ENCODE measurements at regions not wholly inside any gene's neighbourhood (a gene's known extent, or its start where the extent isn't known, plus 50 kb on each side); places are given as distances from the start of the nearest gene placed in this dataset.

- no peak for DNase-seq
Measured at GRCh38 chr2:18503376-18504228, 56.9 kb downstream of the RDH14 start.

- no peak for DNase-seq
Measured at GRCh38 chr2:18502142-18502541, 58.3 kb downstream of the RDH14 start.

DNA sequence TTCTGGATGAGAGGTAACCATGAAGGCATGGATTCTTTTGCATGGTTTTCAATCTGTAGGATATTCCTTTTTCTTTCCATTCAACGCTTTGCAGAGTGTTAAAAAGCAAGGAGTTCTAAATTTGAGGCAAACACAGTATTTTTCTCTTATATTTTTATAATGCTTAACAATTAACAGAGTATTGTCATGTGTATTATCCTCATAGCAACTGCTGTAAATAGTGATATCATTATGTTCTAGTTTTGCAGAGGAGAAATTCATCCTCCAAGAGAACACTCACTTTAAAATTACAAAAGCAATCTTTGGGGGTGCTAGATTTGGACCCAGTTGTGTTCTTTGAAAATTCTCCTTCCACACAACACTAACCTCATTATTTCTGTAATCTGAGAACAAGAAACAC, 58.7 kb downstream of the RDH14 start:
- DNase-seq = no peak

DNA sequence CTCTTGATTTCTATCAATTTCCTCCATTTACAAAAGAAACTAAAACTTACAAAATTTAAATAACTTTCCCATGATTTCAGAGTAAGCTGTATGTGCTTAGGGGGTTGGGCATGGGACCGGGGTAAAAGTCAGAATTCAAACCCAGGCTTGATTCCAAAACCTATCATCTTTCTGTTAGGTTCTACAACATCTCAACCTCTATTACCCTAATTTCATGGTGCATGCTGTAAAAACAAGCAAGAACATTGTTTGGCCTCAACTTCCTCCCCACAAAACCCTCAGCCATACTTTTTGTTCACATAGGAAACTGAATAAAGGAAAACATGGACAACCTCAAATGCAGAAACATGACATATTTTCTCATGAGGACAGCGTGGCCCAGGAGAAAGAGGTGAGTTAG, 59.3 kb downstream of the RDH14 start:
- DNase-seq = no peak

DNA sequence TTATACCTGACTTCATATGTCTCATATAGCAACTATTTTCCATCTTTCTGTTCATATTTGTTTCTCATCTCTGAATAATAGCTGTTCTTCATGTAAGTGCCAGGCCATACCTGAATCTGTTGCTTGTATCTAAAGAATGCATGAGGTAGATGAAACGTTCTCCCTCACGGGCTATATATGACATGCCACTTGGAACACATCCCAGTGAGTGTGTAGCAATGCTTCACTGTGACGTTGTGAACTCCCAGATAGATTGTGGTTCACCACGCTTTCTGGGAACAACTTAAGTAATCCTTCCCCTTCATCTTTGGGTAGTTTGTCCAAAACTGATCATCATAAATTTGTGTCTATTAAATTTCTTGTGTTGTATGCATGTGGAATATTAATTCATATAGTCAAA, 60.1 kb downstream of the RDH14 start:
- no peak for DNase-seq

GRCh38 chr2:18498531-18498930, 61.9 kb downstream of the RDH14 start:
- no peak for DNase-seq

- DNase-seq = no peak
Measured at GRCh38 chr2:18496516-18496915, 63.9 kb downstream of the RDH14 start.

DNA sequence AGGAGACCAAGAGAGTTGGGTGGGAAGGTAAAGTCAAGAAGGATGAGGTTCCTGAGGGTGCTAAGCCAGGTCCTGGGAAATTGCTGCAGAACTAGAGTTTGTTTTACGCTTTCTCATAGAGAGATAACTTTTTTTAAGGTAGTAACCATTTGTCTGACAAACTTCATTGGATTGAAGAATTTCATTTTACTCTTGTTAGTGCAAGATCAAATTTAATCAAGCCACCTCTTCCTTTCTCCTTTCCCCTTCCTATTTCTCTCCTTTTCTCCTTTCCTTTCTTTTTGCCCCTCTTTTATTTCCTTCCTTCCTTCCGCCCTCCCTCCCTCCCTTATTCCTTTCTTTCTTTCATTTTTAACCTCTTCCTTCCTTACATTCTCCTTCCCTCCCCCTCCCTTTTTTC, 65.4 kb downstream of the RDH14 start:
- no peak for DNase-seq

DNA sequence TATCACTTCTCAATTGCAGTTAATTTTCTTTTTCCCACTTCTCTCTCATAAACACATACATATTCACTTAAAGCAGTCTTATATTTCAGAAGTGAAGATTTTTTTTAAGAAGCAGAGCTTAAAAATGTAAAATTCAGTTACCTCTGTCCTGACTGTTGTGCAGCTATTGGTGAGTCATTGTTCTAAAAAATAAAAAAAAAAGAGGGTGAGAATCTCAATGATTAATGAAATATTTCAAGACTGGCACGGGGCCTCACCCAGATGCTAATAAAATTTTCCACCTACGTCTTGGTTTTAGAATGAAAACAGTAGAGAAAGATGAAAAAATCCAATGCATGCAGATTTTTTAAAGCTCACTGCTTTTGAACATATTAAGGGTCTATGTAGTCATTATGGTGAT, 67.7 kb downstream of the RDH14 start:
- no peak for DNase-seq

- no peak for DNase-seq
Measured at GRCh38 chr2:18491577-18491976, 68.9 kb downstream of the RDH14 start.

GRCh38 chr2:18490901-18491300, 69.6 kb downstream of the RDH14 start:
- no peak for DNase-seq

DNA sequence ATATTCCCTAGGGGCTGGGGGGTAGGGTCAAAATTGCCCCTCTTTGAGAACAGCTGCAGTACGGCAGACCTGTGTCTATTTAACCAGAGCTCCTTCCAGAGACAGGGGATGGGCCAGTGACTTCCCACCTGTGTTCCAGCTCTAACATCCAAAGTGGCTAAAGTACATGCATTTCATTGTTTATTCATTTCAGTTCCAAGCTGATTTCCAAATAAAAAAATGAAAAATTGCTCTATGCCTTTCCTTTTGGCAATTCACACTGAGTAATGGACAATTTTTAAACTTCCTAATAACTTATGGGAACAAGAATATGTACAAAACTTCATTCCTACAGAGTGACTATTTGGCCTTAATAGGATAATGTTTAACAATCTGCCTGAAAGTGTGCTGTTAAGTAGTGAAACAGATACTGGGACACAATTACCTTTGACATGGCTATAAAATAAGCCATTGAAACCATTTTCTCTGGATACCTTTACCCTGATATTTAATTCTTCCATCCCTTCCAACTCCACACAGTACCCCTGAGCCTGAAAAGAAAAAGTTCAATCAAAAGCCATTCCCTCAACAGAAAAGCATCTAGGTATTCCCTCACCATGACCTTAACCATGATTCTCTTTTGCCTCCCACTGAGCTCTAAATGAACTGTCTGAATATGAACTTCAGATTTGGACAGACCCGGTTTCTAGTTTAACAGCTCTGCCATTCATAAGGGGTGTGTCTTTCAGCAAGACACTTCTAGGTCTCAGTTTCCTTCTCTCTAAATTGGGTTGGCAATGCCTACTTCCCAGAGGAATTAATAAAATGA, 73.1 kb downstream of the RDH14 start:
- no peak for DNase-seq

- DNase-seq = no peak
Measured at GRCh38 chr2:18484625-18485024, 75.8 kb downstream of the RDH14 start.

- no peak for DNase-seq
Measured at GRCh38 chr2:18483896-18484295, 76.6 kb downstream of the RDH14 start.

DNA sequence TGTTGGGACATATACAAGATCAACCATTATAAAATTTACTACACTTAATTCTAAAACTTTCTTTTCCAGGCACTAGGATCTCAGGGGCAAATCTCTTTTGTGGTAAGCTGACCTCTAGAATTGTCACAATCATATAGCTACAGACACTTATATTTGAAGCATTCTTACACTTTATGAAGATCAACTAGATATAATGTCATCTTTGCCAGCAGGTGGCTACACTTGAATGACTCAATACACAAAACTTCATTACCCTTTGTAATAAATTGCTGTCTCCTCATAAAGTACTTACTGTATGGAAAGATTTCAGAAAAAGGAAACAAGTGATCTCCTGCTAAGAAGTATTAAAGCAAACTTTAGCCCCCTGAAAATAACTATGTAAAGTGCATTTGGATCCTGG, 77.8 kb downstream of the RDH14 start:
- no peak for DNase-seq

- DNase-seq = no peak
Measured at GRCh38 chr2:18479947-18480369, 80.5 kb downstream of the RDH14 start.

GRCh38 chr2:18477293-18477692, 83.2 kb downstream of the RDH14 start:
- no peak for DNase-seq

DNA sequence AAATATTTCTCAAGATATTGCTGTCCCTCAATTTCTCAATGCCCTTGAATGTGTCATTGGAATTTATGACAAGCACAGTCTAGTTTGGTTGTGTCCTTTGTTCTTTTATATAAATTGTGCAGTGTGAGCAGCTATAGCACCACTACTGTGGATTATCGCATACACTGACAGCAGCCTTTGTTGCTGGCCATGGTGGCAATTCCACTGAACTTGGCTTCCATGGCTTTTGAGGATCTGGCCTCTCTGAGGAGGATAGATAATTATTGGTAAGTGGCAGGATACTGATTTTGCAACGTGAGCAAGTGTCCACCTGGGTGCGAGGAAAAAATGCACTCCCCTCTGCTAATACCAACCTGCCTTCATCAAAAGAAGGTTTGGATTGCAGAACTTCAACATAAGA, 84.0 kb downstream of the RDH14 start:
- DNase-seq = no peak

DNA sequence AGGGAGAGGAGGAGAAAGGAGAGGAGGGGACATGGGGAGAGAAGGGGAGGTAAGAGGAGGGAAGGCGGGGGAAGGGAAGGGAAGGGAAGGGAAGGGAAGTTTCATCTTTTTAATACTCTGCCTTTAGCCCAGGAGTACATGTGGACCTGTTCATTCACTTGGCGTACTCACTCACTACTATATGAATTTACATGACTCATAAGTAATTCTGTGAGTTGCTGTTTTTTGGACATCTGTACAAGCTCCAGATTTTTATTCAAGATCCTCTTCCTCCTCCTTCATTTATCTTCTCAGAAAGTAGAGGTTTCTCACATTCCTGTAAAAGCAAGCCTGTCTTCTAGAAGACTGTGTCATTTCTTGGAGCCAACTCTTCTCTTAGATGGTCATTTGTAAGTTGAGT, 84.6 kb downstream of the RDH14 start:
- DNase-seq = no peak

DNA sequence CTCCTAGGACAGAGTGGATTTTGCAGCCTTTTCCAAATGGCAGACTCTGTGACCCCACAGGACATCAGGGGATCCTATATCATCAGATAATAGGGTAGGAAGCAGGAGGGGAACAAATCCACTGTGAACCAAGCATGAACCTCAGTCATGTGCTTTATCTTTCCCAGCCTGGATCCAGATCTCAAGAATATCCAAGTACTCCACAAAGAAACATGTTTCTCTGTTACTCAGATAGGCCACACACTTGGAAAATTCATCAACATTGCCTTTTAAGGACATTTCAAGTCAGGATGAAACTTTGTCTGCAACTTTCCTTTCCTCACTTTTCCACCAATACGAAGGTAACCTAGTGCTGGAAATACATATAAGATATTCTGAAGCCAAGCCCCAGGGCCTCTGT, 85.8 kb downstream of the RDH14 start:
- no peak for DNase-seq

DNA sequence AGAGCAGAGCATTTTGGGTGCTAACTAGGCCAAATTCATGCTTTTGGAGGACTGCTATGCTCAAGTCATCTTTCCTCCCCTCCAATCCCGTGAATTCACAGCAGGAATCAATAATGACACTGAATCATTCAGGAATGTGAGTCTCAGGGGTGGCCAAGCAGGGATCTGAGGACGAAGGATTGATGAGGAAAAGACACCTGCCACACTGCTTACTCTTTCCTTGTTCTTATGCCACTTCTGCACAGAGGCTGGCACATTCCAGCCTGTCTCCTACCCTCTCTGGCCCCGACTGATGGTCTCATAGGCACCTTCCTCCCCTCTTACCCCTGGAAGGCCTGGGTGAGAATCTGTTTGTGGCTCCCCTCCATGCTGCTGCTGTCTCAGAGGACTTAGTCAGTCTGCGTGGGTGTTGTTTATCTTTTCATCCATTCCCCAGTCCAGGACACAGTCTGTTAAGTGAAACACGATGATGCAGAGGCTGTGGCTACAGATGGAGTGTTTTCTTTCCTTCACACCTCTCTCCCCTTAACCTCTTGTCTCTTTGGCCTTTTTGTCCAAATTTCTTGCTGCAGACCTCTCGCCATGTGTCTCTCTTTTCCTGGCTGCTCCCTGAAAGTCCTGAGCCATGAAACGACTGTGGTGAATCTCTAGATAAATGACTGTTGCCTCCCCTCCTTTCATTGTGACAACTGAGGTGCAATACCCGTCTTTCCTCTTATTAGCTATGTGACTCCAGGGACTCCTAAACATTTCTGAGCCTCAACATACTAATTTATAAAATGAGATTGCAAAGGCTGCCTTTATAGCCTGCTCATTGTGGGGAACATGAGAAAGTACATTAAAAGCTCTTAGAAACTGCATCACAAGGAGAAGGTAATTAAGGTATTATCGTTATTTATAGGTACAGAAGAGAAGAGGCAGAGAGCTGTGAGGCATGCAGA, 86.9 kb downstream of the RDH14 start:
- DNase-seq = no peak

DNA sequence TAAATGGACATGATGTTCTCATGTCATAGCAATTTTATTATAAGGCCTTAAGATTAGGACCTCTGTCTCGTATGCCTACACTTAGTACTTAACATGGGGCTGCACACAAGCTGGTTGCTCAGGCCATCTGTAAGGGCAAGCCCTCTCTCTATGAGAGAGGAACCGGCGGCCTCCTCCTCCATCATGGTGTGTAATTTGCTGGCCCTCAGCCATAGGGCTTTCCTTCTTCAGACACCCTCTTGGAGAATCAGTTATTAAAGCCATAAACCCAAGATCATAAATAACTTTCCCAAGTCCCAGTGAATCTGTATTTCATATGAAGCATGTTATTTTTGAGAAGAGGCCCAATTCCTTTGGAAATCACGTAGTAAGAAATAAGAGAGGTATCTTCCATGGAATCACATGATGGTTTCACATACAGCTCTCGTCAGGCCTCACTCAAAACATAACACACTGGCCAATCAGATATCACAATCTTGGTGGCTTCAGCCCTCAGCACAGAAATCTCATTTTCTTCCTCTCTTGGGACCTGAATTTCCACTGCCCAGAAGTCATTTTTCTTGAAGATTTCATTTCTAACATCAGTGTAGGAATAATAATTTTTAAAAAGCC, 92.6 kb downstream of the RDH14 start:
- no peak for DNase-seq

- DNase-seq = no peak
Measured at GRCh38 chr2:18465979-18466378, 94.5 kb downstream of the RDH14 start.

Data from NCI-H524 (cell line).